IMR-90 (cell line): ENCODE measurements at regions not wholly inside any gene's neighbourhood (a gene's known extent, or its start where the extent isn't known, plus 50 kb on each side); places are given as distances from the start of the nearest gene placed in this dataset.
A peak's percentile ranks its signal among the peaks of the same experiment; 100 is the strongest.

Source experiments
- ATAC-seq: fragments of 200-7000 bp; cut with Tn5 transposase; 2 replicates; pipeline ENCODE4 v1.9.1; 2020; ENCODE audit warnings: low read depth, mild to moderate bottlenecking, moderate library complexity
- BruUV-seq: library from RNA; stranded (reverse); fragments of 400-500 nt; replicated peaks from 2 replicates; lab custom pipeline; 2021; lab: Mats Ljungman, UMichigan
- CTCF ChIA-PET: fragments of 300-600 bp; formaldehyde crosslinking; extraction: SDS; loops from one replicate; lab custom pipeline; 2021; ENCODE audit warnings: antibody characterized with exemption; lab: Yijun Ruan, JAX
- POLR2A ChIA-PET: fragments of 300-600 bp; sonication (Branson Sonifier 250); formaldehyde crosslinking; loops from one replicate; lab custom pipeline; 2022; ENCODE audit warnings: antibody characterized with exemption; ENCODE audit not compliant: unreplicated experiment; lab: Charles Lee
- DNase-seq: peaks from one replicate; pipeline ENCODE4 v3.0.0; 2013
- H2AFZ ChIP-seq: replicated peaks from 2 replicates; pipeline ENCODE3; 2013; ENCODE audit warnings: low read length, mild to moderate bottlenecking; ENCODE audit not compliant: poor library complexity
- H2AK5ac ChIP-seq: 2 replicates; pipeline ENCODE4 v1.6.1; 2013; ENCODE audit warnings: low read depth, low read length, inconsistent platforms
- H2AK9ac ChIP-seq: replicated peaks from 2 replicates; pipeline ENCODE3; 2013; ENCODE audit warnings: mild to moderate bottlenecking, low read depth, low read length, moderate library complexity; ENCODE audit not compliant: poor library complexity
- H2BK120ac ChIP-seq: 2 replicates; pipeline ENCODE4 v1.6.1; 2013; ENCODE audit warnings: low read depth, low read length, inconsistent platforms
- H2BK15ac ChIP-seq: 3 replicates; pipeline ENCODE4 v1.6.1; 2013; ENCODE audit warnings: low read depth, low read length, inconsistent platforms
- H2BK20ac ChIP-seq: 2 replicates; pipeline ENCODE4 v1.6.1; 2013; ENCODE audit warnings: low read depth, mild to moderate bottlenecking, inconsistent platforms, low read length, moderate library complexity
- H2BK5ac ChIP-seq: 2 replicates; pipeline ENCODE4 v1.6.1; 2013; ENCODE audit warnings: mild to moderate bottlenecking, low read depth, low read length, inconsistent platforms; ENCODE audit not compliant: poor library complexity, severe bottlenecking
- H3K14ac ChIP-seq: replicated peaks from 2 replicates; pipeline ENCODE4 v1.6.1; 2013; ENCODE audit warnings: low read depth, low read length, inconsistent platforms
- H3K18ac ChIP-seq: 2 replicates; pipeline ENCODE4 v1.6.1; 2013; ENCODE audit warnings: low read depth, low read length, control low read depth
- H3K23ac ChIP-seq: 2 replicates; pipeline ENCODE4 v1.6.1; 2013; ENCODE audit warnings: low read depth, low read length, inconsistent platforms
- H3K27ac ChIP-seq: 2 replicates; pipeline ENCODE4 v1.5.1; 2013; ENCODE audit warnings: mild to moderate bottlenecking, control low read depth, low read length; ENCODE audit not compliant: insufficient read depth
- H3K27me3 ChIP-seq: 2 replicates; pipeline ENCODE4 v1.6.1; 2013; ENCODE audit warnings: low read length; ENCODE audit not compliant: control insufficient read depth, insufficient read depth
- H3K36me3 ChIP-seq: 2 replicates; pipeline ENCODE4 v1.6.1; 2013; ENCODE audit warnings: low read length, mixed read lengths; ENCODE audit not compliant: control insufficient read depth, insufficient read depth
- H3K4ac ChIP-seq: 2 replicates; pipeline ENCODE4 v1.6.1; 2013; ENCODE audit warnings: low read depth, low read length, inconsistent platforms
- H3K4me1 ChIP-seq: 2 replicates; pipeline ENCODE4 v1.6.1; 2013; ENCODE audit warnings: low read length, mixed read lengths; ENCODE audit not compliant: control insufficient read depth, insufficient read depth
- H3K4me2 ChIP-seq: 2 replicates; pipeline ENCODE4 v1.6.1; 2013; ENCODE audit warnings: low read depth, mild to moderate bottlenecking, control low read depth, low read length, moderate library complexity
- H3K4me3 ChIP-seq: 2 replicates; pipeline ENCODE4 v1.5.1; 2013; ENCODE audit warnings: low read depth, mild to moderate bottlenecking, control low read depth, low read length, moderate library complexity; ENCODE audit not compliant: insufficient read depth
- H3K56ac ChIP-seq: 2 replicates; pipeline ENCODE4 v1.6.1; 2013; ENCODE audit warnings: low read length, inconsistent platforms; ENCODE audit not compliant: insufficient read depth; ENCODE audit errors: extremely low read depth
- H3K79me1 ChIP-seq, 2 experiments: 2 replicates each; pipeline ENCODE4 v1.6.1; 2013; ENCODE audit warnings: low read length in 2 of 2, inconsistent platforms in 1 of 2, low read depth in 1 of 2
- H3K9ac ChIP-seq: 2 replicates; pipeline ENCODE4 v1.6.1; 2013; ENCODE audit warnings: low read depth, low read length, control low read depth
- H3K9me1 ChIP-seq: 2 replicates; pipeline ENCODE4 v1.6.1; 2013; ENCODE audit warnings: low read length, inconsistent platforms; ENCODE audit not compliant: insufficient read depth
- H3K9me3 ChIP-seq: 2 replicates; pipeline ENCODE4 v1.6.1; 2013; ENCODE audit warnings: low read length; ENCODE audit not compliant: control insufficient read depth, insufficient read depth
- H4K20me1 ChIP-seq: 2 replicates; pipeline ENCODE4 v1.6.1; 2013; ENCODE audit warnings: low read length, inconsistent platforms; ENCODE audit not compliant: insufficient read depth
- H4K5ac ChIP-seq: 2 replicates; pipeline ENCODE4 v1.6.1; 2013; ENCODE audit warnings: mild to moderate bottlenecking, low read depth, low read length, control low read depth
- H4K8ac ChIP-seq, 2 experiments: 2 replicates each; pipeline ENCODE4 v1.6.1; 2013; ENCODE audit warnings: low read depth in 2 of 2, low read length in 2 of 2, control low read depth in 1 of 2, inconsistent platforms in 1 of 2
- H4K91ac ChIP-seq: 2 replicates; pipeline ENCODE4 v1.6.1; 2013; ENCODE audit warnings: low read depth, low read length, inconsistent platforms; ENCODE audit not compliant: insufficient read depth
- BHLHE40 ChIP-seq: fragments of 150-350 bp; IDR thresholded peaks from 2 replicates; pipeline ENCODE4 v1.6.1; 2016; ENCODE audit warnings: mild to moderate bottlenecking, low read depth, low read length
- CEBPB ChIP-seq: IDR thresholded peaks from 2 replicates; pipeline ENCODE4 v1.6.1; 2012; ENCODE audit warnings: low read depth, low read length, improper control_type of control experiment
- NFE2L2 ChIP-seq: fragments of 150-350 bp; IDR thresholded peaks from 2 replicates; pipeline ENCODE4 v1.6.1; 2016; ENCODE audit warnings: low read depth, mild to moderate bottlenecking, low read length
- RAD21 ChIP-seq: IDR thresholded peaks from 2 replicates; pipeline ENCODE4 v1.6.1; 2012; ENCODE audit warnings: low read length, improper control_type of control experiment
- RCOR1 ChIP-seq: IDR thresholded peaks from 2 replicates; pipeline ENCODE4 v1.6.1; 2012; ENCODE audit warnings: mild to moderate bottlenecking, low read length, improper control_type of control experiment; ENCODE audit not compliant: insufficient replicate concordance
- RFX5 ChIP-seq: IDR thresholded peaks from 2 replicates; pipeline ENCODE4 v1.8.0; 2012; ENCODE audit warnings: low read depth, mild to moderate bottlenecking, low read length, moderate library complexity
- WGBS, 2 experiments: methylation state at CpG; one replicate each; pipeline versions ENCODE4 v1.1.5 to v1.1.7; 2013; ENCODE audit warnings: missing lambda C conversion rate in 2 of 2; ENCODE audit not compliant: insufficient read length in 1 of 2; ENCODE audit errors: extremely low coverage in 2 of 2; 5-methylcytosine and 5-hydroxymethylcytosine counted together
- dilution Hi-C: fragments of 300-500 bp; cut with HindIII; formaldehyde crosslinking; loops from one replicate; pipeline ENCODE4 v1.14.3; 2018; ENCODE audit warnings: low sequenced_read_pairs; ENCODE audit not compliant: unreplicated experiment
- in situ Hi-C: fragments of 300-500 bp; cut with MboI; formaldehyde crosslinking; loops from 3 replicates; pipeline ENCODE4 v1.14.3; 2019; ENCODE audit warnings: low sequenced_read_pairs, inconsistent platforms, mixed read lengths
- intact Hi-C: fragments of 100-400 bp; cut with micrococcal nuclease; formaldehyde crosslinking; loops from 2 replicates; pipeline ENCODE4 v1.10.0; 2022
- TF ChIP-seq, protein P1 (sequence below): fragments of 150-350 bp; IDR thresholded peaks from 2 replicates; pipeline ENCODE4 v1.6.1; 2017; ENCODE audit warnings: mild to moderate bottlenecking, antibody characterized with exemption, low read length, low read depth
- TF ChIP-seq, protein P2 (sequence below): fragments of 150-350 bp; IDR thresholded peaks from 2 replicates; pipeline ENCODE4 v1.6.1; 2016; ENCODE audit warnings: low read depth, mild to moderate bottlenecking, low read length, moderate library complexity, borderline replicate concordance

DNA sequence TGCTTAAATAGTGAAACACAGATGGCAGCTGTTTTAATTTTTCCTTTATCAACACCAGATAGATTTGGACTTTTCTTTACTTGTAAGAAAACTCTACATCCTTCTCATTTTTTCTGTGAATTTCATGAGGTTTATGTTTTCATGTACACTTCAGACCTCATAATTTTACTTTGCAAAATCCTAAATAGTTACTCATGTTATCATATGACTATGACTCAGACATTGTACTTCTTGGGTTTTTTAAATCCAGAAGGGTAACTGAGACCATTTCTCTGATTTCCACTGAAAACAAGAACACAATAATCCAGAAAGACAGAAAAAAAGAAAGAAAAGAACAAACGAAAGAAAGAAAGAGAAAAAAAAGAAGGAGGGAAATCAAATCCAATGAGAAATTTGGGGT lies 1021.6 kb downstream of the NCAM2 start:
- ATAC-seq (no peak), DNase-seq (peak; percentile 0)
- no peak overlapping the region for H3K4ac ChIP-seq
- H3K27me3 ChIP-seq, result no peaks in the 10 kb centered on the region
- H3K9me1 ChIP-seq, result no peaks in the 10 kb centered on the region
- no peak overlapping the region for H3K23ac ChIP-seq
- peaks cover 7% of the 10 kb centered on the region for H3K9me3 ChIP-seq
- no peak overlapping the region for H3K14ac ChIP-seq
- CTCF ChIA-PET, result no interaction called here
- dilution Hi-C loops, result no loop called here
- TF ChIP-seq, protein P1, sequence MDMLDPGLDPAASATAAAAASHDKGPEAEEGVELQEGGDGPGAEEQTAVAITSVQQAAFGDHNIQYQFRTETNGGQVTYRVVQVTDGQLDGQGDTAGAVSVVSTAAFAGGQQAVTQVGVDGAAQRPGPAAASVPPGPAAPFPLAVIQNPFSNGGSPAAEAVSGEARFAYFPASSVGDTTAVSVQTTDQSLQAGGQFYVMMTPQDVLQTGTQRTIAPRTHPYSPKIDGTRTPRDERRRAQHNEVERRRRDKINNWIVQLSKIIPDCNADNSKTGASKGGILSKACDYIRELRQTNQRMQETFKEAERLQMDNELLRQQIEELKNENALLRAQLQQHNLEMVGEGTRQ, result no peak
- TF ChIP-seq BHLHE40 (no peak), NFE2L2 (no peak), RAD21 (no peak), RFX5 (no peak), RCOR1 (no peak), CEBPB (no peak)
- TF ChIP-seq, protein P2, sequence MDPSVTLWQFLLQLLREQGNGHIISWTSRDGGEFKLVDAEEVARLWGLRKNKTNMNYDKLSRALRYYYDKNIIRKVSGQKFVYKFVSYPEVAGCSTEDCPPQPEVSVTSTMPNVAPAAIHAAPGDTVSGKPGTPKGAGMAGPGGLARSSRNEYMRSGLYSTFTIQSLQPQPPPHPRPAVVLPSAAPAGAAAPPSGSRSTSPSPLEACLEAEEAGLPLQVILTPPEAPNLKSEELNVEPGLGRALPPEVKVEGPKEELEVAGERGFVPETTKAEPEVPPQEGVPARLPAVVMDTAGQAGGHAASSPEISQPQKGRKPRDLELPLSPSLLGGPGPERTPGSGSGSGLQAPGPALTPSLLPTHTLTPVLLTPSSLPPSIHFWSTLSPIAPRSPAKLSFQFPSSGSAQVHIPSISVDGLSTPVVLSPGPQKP, result no peak
- no CpG with 5 or more reads among the region's 1 CpG for WGBS, 2 experiments
- H2AFZ ChIP-seq, result no peak overlapping the region
- no peak overlapping the region for H3K27ac ChIP-seq
- H3K56ac ChIP-seq, result no peak overlapping the region
- H3K4me3 ChIP-seq, result no peak overlapping the region
- no peak overlapping the region for H4K91ac ChIP-seq
- no peak overlapping the region for H2BK120ac ChIP-seq
- no peaks in the 10 kb centered on the region for H4K20me1 ChIP-seq
- H3K4me1 ChIP-seq, result no peaks in the 10 kb centered on the region
- no peak overlapping the region for H2BK20ac ChIP-seq
- no peaks in the 10 kb centered on the region for H3K36me3 ChIP-seq
- no peak overlapping the region for H4K5ac ChIP-seq
- intact Hi-C loops, result no loop called here
- no peak overlapping the region for H3K9ac ChIP-seq
- H3K79me1 ChIP-seq, result no peaks in the 10 kb centered on the region
- in situ Hi-C loops, result no loop called here
- POLR2A ChIA-PET, result no interaction called here
- H2BK15ac ChIP-seq, result no peak overlapping the region
- no peak overlapping the region for H3K4me2 ChIP-seq
- H4K8ac ChIP-seq, result no peak overlapping the region
- no peak overlapping the region for H3K18ac ChIP-seq
- no peak overlapping the region for H2AK9ac ChIP-seq
- no TSS peak for BruUV-seq
- no peak overlapping the region for H2BK5ac ChIP-seq
- no peak overlapping the region for H2AK5ac ChIP-seq
